C1 segment of cervical spinal cord (tissue), 14 donors: ENCODE measurements at regions not wholly inside any gene's neighbourhood (a gene's known extent, or its start where the extent isn't known, plus 50 kb on each side); places are given as distances from the start of the nearest gene placed in this dataset.
"Not testable (repeated sequence)": the region's sequence is repeated elsewhere in the genome, so short reads cannot be mapped to it uniquely, and the experiment has no call there.

Source experiments
- DNase-seq, 14 donors: peaks; one replicate each; lab custom pipeline; 2025; lab: John Stamatoyannopoulos, UW

GRCh38 chr6:5838656-5839396 is 167.9 kb downstream of the NRN1 start:
- DNase-seq = no peak

GRCh38 chr6:5837323-5837722 is 169.4 kb downstream of the NRN1 start:
- DNase-seq = no peak

GRCh38 chr6:5836597-5836996 is 170.1 kb downstream of the NRN1 start:
- DNase-seq = not testable (repeated sequence)

- DNase-seq = no peak
Measured at GRCh38 chr6:5833120-5833519, 173.6 kb downstream of the NRN1 start.

- DNase-seq = no peak
Measured at GRCh38 chr6:5832668-5833067, 174.1 kb downstream of the NRN1 start.

GRCh38 chr6:5831219-5831862 is 175.4 kb downstream of the NRN1 start:
- DNase-seq = peak in 4 of 14 donors; percentile 6 to 38 (median 28)

GRCh38 chr6:5828296-5828695 is 178.4 kb downstream of the NRN1 start:
- no peak for DNase-seq

- DNase-seq = no peak
Measured at GRCh38 chr6:5827056-5827904, 179.4 kb downstream of the NRN1 start.

- not testable (repeated sequence) for DNase-seq
Measured at GRCh38 chr6:5824382-5824983, 182.2 kb downstream of the NRN1 start.
